ENCODE measurements at regions not wholly inside any gene's neighbourhood (a gene's known extent, or its start where the extent isn't known, plus 50 kb on each side); places are given as distances from the start of the nearest gene placed in this dataset.

DNA sequence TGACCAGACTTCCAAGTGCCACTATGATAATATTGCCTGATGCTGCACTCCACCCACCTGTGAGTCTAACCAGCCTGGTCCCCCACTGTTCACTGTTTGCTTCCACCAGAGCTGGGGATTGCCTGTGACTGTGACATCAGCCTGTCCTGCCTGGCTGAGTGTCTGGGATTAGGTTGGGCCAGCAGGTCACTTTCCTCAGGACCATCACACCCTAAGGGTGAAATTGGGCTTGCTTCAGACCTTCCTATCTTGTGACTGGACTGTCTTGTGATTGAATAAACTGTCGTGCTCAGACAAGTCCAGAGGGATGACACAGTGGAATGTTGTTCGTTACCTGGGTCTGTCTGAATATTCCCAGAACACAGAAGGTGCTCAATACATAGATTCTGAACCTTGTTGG lies 87.4 kb upstream of the HK2 start:
- DNase-seq, result no peak
- Mint-ChIP-seq H3K27me3 (ENCODE audit: low read depth in 3 of 3) (peaks cover 0 to 5% (median 4%) of the 10 kb centered on the region in 3 donors), H3K4me1 (peaks cover 25% of the 10 kb centered on the region), H3K27ac (peak overlapping the region in 1 of 7 donors; percentile 64), H3K9me3 (peaks cover 0 to 2% (median 0%) of the 10 kb centered on the region in 7 donors), H3K36me3 (peaks cover 0 to 2% of the 10 kb centered on the region in 2 donors), H3K4me3 (no peak overlapping the region)
- Histone ChIP-seq H3K36me3 (replicated peaks in 1 of 2; ENCODE audit: control insufficient read depth in 1 of 2, insufficient read depth in 2 of 2, low read length in 2 of 2) (no peaks in the 10 kb centered on the region), H3K4me3 (replicated peaks in 1 of 3; ENCODE audit: low read depth in 2 of 3, low read length in 3 of 3) (no peak overlapping the region), H4K20me1 (ENCODE audit: insufficient read depth, low read length) (no peaks in the 10 kb centered on the region), H3K4me1 (ENCODE audit: control insufficient read depth in 1 of 2, insufficient read depth in 2 of 2, low read length in 2 of 2) (peaks cover 11 to 17% of the 10 kb centered on the region in 2 donors), H3K9ac (ENCODE audit: insufficient read depth, low read length, poor library complexity, severe bottlenecking) (no peak overlapping the region), H3K9me3 (replicated peaks in 1 of 2; ENCODE audit: control insufficient read depth in 1 of 2, insufficient read depth in 1 of 2, low read length in 2 of 2) (no peaks in the 10 kb centered on the region), H2AFZ (ENCODE audit: insufficient read depth, low read depth, low read length, poor library complexity, severe bottlenecking) (no peak overlapping the region), H3K4me2 (replicated peaks; ENCODE audit: extremely low read depth, low read length, poor library complexity, severe bottlenecking) (no peak overlapping the region), H3K79me2 (ENCODE audit: insufficient read depth, low read length) (no peaks in the 10 kb centered on the region), H3K27me3 (ENCODE audit: control insufficient read depth in 2 of 2, insufficient read depth in 2 of 2, low read length in 2 of 2) (no peaks in the 10 kb centered on the region), H3K27ac (ENCODE audit: low read depth in 1 of 2, low read length in 2 of 2) (no peak overlapping the region)
- 90% methylated on average over 2 of the region's 2 CpGs for WGBS (ENCODE audit: insufficient coverage)
- TF ChIP-seq CTCF (IDR thresholded peaks at IDR 0.05), result no peak
- intact Hi-C loops (cut with micrococcal nuclease), result loop anchor here in 1 of 2 donors (5.0 kb wide), 1 partner anchor 41 kb away; no protein-coding TSS in a partner anchor

GRCh38 chr2:74747411-74748080 lies 86.4 kb upstream of the HK2 start:
- Histone ChIP-seq H3K9me3 (replicated peaks in 1 of 2; ENCODE audit: control insufficient read depth in 1 of 2, insufficient read depth in 1 of 2, low read length in 2 of 2) (no peaks in the 10 kb centered on the region), H3K4me2 (replicated peaks; ENCODE audit: extremely low read depth, low read length, poor library complexity, severe bottlenecking) (no peak overlapping the region), H3K4me1 (ENCODE audit: control insufficient read depth in 1 of 2, insufficient read depth in 2 of 2, low read length in 2 of 2) (peaks cover 4 to 6% of the 10 kb centered on the region in 2 donors), H3K27ac (ENCODE audit: low read depth in 1 of 2, low read length in 2 of 2) (no peak overlapping the region), H3K4me3 (replicated peaks in 1 of 3; ENCODE audit: low read depth in 2 of 3, low read length in 3 of 3) (no peak overlapping the region), H3K36me3 (replicated peaks in 1 of 2; ENCODE audit: control insufficient read depth in 1 of 2, insufficient read depth in 2 of 2, low read length in 2 of 2) (no peaks in the 10 kb centered on the region), H4K20me1 (ENCODE audit: insufficient read depth, low read length) (no peaks in the 10 kb centered on the region), H3K9ac (ENCODE audit: insufficient read depth, low read length, poor library complexity, severe bottlenecking) (no peak overlapping the region), H3K79me2 (ENCODE audit: insufficient read depth, low read length) (no peaks in the 10 kb centered on the region), H3K27me3 (ENCODE audit: control insufficient read depth in 2 of 2, insufficient read depth in 2 of 2, low read length in 2 of 2) (no peaks in the 10 kb centered on the region), H2AFZ (ENCODE audit: insufficient read depth, low read depth, low read length, poor library complexity, severe bottlenecking) (no peak overlapping the region)
- DNase-seq, result peak; percentile 34 to 68 (median 49)
- H3K9me3 Mint-ChIP-seq, result peaks cover 0 to 4% (median 2%) of the 10 kb centered on the region in 7 donors
- intact Hi-C loops (cut with micrococcal nuclease), result loop anchor here in 1 of 2 donors (5.0 kb wide), 1 partner anchor 40 kb away; no protein-coding TSS in a partner anchor
- peak overlapping the region in 1 of 7 donors; percentile 60 for H3K27ac Mint-ChIP-seq
- WGBS (ENCODE audit: insufficient coverage), result 66% methylated on average over 5 of the region's 7 CpGs
- H3K36me3 Mint-ChIP-seq, result peaks cover 0 to 2% of the 10 kb centered on the region in 2 donors
- H3K4me1 Mint-ChIP-seq, result peaks cover 15% of the 10 kb centered on the region
- no peak overlapping the region for H3K4me3 Mint-ChIP-seq
- H3K27me3 Mint-ChIP-seq (ENCODE audit: low read depth in 3 of 3), result peaks cover 0 to 5% (median 4%) of the 10 kb centered on the region in 3 donors
- TF ChIP-seq CTCF (IDR thresholded peaks at IDR 0.05), result no peak
